NCI-H460 (cell line): ENCODE measurements at regions not wholly inside any gene's neighbourhood (a gene's known extent, or its start where the extent isn't known, plus 50 kb on each side); places are given as distances from the start of the nearest gene placed in this dataset.
"Not testable (repeated sequence)": the region's sequence is repeated elsewhere in the genome, so short reads cannot be mapped to it uniquely, and the experiment has no call there.

Experiments used
- DNase-seq: peaks from one replicate; pipeline ENCODE4 v3.0.0-alpha.2; 2016; ENCODE audit warnings: low read depth; ENCODE audit errors: extremely low read depth

DNA sequence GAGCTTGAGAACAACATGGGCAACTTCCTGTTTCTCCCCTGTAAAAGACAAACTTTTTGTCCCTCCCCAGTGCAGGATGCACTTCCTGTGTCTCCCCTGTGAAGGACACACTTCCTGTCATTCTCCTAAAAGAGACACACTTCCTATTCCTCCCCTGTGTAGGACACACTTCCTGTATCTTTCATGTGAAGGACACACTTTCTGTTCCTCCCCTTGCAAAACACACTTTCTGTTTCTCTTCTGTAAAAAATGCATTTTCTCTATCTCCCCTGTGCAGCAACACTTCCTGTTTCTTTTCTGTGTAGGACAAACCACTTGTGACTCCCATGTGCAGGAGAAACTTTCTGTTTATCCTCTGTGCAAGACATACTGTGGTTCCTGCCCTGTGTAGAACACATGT lies 488.6 kb upstream of the USP9Y start:
- no peak for DNase-seq

DNA sequence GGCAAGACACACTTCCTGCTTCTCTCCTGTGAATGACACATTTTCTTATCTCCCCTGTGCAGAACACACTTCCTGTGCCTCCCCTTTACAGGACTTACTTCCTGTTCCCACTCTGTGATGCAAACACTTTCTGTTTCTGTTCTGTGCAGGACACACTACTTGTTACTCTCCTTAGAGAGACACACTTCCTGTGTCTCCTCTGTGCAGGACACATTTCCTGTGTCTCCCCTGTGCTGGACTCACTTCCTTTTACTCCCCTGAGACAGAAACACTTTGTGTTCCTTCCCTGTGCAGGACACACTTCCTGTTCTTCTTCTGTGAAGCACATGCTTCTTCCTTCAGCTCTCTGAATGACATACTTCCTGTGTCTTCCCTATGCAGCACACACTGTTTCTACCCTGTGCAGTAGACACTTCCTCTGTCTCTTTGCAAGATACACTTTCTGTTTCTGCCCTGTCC lies 485.4 kb upstream of the USP9Y start:
- no peak for DNase-seq

DNA sequence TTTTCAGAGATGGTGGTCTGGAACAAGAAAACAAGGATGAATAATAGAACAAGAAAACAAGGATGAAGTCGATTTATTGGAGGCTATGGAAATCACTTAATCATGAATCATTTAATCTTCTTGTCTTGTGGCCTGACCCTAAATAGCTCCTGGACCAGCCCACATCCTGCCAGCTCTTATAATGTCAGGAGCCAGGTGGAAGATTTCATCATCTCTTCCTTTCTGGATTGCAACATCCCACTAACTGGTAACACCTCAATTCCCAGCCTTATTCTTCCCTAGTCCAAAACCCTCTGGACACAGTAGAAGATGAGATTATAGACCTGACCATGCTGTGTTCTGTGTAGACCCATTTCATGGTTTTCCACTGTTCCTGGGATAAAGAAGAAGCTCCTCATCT lies 470.1 kb upstream of the USP9Y start:
- no peak for DNase-seq

DNA sequence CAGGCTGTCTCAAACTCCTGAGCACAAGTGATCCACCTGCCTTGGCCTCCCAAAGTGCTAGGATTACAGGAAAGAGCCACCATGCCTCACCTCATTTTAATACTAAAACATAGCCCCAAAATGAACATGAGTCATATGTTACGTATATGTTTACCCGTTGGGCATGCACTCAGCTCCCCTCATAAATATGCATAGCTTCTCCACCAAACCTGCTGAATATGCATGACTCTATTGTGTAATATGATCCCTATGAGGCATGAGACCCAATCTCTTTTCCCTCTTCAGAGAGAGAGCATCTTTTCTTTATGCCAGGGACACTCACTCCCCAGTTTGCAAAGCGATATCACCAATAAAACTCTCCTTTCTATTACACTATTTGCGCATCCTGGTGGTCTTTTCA lies 464.6 kb upstream of the USP9Y start:
- DNase-seq = no peak

DNA sequence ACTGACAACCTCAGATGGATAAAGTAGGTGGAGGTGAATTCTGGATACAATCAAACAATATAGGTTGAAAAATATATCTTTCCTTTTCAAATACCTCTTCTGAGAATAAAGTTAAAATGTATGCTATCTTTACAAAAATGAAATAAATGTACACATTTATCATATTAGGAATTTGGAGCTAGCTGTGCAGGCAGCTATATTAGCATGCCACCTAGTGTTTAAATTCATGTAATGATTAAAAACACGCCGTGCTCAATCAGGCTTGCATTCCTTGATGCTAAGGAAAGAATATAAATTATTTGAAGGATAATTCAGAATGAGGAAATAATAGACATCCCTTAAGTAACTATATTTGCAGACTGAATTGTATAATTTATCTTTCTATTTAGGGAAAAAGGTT lies 460.7 kb upstream of the USP9Y start:
- not testable (repeated sequence) for DNase-seq

DNA sequence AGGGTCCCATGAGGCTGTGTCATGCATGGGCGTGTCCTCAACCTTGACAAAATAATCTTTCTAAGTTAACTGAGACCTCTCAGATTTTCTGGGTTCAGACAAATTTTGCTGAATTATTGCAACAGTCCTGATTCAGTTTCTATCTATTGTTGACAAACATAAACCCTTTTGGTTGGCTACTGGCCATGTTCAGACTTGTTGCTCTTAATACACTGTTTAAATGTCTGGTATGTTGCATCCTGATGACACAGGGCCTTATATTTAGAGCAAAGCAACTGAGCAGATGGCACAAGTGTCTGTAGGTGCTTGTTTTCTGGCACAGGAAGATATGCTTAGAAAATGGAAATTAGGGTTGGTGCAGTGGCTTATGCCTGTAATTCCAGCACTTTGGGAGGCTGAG lies 456.9 kb upstream of the USP9Y start:
- no peak for DNase-seq

DNA sequence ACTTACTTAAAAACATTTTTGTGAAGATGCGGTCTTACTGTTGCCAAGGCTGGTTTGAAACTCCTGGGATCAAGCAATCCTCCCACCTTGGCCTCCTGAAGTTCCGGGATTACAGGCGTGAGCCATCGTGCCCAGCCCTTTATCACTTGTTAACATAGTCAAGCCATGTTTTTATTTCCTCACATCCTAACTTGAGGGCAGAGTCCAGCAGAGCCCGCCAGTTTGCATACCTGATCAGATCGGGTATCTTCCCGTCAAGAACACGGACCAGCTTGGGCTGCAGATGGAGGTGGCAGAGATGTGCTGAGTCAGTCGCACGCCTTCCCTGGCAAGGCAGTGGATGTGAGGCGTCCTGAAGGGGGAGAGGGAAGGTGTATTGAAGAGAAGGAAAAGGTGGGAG lies 447.3 kb upstream of the USP9Y start:
- no peak for DNase-seq

DNA sequence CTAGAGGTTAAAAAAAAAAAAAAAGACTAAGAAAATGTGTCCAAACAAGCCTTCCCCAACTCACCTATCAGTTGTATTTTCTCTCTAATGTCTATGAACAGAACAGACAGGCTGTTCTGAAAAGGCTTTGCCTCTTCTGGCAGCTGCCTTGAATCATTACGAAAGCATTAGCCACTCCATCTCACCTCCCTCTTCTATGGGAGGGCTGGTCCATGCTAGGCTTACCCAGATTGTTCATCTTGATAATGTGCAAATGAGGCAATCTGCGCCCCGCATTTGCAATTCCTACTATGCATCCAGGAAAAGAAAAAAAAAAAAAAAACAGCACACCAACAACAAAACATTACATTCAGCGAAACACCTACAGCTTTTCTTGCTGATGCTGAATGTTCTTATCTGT lies 429.9 kb upstream of the USP9Y start:
- no peak for DNase-seq

DNA sequence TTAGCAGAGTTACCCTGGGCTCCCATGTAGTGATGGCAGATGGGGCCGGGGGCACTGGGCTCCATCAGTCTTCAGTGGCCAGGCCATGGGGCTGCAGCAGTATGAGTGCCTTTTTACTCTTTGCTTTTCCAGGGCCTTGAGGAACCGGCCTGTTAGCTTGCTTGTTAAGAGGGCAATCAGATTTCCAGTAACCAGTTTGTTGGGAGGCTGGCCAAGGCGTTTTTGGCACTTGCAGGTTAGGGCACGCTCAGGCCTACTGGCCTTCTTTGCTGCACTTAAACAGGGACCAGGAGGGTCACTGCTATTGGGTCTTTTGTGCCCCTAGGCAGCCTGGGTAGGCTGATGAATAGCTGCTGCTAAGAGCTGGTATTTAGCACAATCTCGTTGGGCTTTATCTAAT lies 415.4 kb upstream of the USP9Y start:
- DNase-seq = no peak

DNA sequence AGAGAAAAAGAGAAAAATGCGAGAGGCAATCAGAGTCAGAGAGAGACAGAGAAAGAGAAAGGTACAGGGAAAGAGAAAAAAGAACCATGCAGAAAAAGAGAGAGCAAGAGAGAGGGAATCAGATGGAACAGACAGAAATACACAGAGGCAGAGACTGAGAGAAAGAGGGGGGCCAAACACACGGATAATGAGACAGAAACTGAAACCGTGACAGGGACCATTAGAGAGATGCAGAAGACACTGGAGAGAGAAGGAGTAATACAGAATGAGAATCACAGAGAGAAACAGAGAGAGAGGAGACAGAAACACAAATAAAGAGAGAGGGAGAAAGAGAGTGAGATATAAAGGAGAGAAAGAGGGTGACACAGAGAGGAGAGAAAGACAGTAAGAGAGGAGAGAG lies 412.1 kb upstream of the USP9Y start:
- DNase-seq = no peak

DNA sequence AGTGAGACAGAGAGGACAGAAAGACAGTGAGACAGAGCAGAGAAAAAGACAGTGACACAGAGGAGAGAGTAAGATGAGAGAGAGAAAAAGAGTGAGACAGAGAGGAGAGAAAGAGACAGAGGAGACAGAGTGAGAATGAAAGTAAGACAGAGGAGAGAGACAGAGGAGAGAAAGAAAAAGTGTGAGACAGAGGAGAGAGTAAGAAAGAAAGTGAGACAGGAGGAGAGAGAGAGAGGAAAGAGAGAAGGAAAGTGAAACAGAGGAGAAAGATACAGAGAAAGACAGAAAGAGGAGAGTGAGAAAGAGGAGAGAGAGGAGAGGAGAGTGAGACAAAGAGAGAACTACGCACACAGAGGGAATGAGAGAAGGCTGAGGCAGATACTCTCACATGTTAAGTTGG lies 411.6 kb upstream of the USP9Y start:
- DNase-seq = no peak

DNA sequence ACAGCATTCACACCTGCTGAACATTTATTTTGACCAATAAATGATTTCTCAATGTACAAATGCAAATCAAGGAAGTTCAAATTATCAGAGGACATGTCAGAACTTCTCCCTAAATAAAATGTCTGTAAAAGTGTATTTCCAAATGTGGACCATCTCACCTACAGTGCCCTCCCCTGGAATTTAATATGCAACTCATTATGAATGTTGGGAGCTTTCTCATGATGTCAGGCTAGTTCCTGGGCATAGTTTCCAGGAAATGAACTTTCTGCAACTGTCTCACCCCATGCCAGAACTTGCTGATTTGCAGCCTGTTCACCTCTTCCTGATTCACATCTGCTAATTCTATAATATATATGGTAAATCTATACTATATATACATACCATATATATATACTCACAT lies 408.5 kb upstream of the USP9Y start:
- DNase-seq = no peak

DNA sequence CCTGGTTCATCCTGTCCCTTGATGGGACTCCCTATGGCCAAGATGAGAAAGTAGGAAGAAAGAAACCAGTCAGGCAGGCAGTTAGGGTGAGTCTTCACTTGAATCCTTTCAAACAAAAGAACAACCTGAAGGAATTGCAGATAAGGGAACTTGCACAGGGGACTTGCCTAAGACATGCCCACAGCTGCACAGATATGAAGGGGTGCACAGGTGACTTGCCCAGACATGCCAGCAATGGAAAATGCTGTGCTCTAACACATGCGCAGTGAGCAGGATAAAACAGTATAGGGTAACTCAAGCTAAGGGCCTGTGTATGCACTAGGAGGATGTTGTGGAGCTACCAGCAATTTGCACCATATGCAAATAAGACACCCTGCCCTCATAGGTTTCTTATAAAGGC lies 404.6 kb upstream of the USP9Y start:
- no peak for DNase-seq

DNA sequence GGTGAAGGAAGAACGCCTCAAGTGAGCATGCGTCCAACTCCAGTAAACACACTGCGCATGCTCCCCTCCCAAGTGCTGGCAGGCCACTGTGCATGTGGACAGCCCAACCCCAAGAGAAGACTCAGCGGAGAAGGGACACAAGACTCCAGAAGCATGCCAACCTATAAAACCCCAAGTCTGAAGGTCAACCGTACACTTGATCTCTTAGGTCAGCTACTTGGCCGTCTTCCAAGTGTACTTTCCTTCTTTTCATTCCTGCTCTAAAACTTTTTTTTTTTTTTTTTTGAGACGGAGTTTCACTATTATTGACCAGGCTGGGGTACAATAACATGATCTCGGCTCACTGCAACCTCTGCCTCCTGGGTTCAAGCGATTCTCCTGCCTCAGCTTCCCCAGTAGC lies 401.2 kb upstream of the USP9Y start:
- not testable (repeated sequence) for DNase-seq

DNA sequence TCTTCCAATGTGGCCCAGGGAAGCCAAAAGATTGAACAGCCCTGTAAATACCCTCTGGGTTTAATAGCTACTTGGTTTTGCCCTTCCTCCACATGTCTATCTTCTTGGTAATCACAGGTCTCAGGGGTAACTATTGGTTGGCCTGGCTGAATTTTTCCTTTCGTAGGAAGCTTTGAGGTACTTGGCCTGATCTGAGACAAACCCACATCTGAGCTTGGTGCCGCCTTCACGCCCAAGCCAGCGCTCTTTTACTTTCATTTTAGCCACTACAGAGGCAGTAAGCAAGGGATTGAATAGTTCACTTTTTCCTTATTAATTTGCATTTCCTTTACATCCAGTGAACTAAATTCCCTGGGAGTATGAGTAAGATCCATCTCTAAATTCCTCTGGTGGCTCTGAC lies 397.6 kb upstream of the USP9Y start:
- DNase-seq = no peak

DNA sequence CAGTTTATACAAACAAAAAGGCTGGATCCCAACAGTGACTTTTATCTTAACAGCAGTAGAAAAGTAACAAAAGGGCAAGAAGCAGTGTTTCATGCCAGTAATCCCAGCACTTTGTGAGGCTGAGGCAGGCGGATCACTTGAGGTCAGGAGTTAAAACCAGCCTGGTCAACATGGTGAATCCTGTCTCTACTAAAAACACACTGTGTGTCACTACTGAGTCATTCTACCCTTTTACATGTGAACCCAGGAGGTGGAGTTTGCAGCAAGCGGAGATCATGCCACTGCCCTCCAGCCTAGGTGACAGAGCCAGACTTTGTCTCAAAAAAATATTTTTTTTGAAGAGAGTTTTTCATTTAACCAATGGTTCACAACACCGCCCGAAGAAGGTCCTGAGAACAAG lies 395.6 kb upstream of the USP9Y start:
- no peak for DNase-seq

DNA sequence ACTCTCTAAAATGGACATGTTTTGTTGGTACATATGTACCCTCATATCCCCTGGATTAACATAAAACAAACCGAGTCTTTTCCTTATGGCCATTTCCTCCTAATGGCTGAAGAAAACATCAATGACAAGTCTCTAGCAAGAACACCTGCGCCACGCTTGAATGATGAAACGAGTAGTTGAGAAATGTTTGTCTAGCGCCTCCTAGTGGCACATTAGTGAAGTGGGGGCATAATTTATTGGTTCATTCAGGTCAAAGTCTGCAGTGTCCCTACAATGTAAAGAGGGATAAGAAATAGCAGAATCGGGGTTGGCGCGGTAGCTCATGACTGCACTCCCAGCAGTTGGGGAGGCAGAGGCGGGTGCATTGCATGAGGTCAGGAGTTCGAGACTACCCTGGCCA lies 391.8 kb upstream of the USP9Y start:
- peak; percentile 1 for DNase-seq

DNA sequence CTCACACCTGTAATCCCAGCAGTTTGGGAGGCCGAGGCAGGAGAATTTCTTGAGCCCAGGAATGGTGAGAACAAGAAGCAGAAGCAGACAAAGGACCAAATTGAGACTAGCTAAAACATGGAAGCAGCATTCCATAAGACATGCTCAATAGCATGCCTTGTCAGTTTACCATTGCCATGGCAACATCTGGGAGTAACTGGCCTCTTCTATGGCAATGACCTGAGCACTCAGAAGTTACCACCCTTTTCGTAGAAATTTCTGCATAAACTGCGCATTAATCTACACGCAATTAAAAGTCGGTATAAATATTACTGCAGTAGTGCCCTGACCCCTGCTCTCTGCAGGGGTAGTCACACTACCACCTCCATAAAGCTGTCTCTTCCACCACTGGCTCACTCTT lies 390.2 kb upstream of the USP9Y start:
- DNase-seq = no peak

DNA sequence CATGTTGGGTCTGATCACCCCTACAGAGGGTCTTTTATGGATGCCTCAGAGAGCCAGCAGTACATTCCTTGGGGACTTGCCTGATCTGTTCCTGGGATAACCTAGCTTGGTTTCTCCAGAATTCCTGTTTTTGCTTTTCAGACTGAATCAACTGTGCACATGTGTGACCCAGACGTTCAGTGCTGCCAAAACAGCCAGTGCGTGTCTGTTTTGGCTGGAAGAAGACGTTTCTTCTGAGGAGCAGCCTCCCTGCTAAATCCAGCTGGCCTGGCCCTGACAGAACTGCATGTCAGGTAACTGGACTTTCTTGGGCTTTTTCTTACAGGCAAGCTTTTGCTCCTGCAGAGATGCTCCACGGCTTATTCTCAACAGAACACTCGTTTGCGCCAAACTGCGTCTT lies 373.3 kb upstream of the USP9Y start:
- DNase-seq = no peak

DNA sequence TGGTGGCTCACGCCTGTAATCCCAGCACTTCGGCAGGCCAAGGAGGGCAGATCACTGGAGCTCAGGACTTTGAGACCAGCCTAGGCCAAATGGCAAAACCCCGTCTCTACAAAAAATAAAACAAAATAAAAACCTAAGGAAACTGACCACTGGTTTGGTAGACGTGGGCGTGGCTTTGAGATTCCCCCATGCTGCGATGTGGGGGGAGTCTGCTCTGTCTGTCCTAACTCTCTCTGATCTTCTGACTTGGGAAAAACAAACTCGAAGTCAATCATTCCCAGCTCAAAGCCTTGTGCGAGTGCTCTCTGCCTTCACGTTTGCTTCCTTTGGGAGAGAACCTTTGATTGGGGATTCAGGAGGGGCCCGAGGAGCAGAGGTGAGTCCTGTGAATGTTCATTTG lies 369.1 kb upstream of the USP9Y start:
- DNase-seq = not testable (repeated sequence)

DNA sequence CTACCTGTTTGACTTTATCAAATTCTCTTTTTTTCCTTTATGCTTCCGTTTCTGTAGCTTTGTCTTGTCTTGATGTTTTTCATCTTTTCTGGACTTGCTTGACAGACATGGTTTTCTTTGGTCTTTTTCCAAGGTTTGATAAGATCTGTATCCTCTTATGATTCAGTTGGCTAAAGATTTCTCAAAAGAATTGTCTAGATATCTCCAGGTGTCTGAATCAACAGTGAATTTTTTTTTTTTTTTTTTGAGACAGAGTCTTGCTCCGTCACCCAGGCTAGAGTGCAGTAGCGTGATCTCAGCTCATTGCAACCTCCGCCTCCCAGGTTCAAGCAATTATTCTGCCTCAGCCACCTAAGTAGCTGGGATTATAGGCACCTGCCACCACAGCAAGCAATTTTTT lies 357.8 kb upstream of the USP9Y start:
- no peak for DNase-seq

DNA sequence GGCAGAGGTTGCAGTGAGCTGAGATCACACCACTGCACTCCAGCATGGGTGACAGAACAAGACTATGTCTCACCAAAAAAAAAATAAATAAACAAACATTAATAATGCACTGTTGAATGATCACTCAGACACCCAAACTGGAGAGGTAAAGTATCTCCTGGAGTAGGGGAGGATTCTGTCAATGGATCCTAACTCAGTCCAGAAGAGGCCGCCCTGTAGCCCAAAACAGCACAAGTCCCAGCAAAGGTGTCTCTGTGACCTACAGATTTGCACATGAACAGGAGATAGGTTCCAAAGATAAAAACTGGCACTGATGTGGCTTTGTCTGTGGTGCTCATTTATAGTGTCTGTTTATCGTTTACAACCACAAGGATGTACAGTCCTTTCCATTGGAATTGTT lies 352.9 kb upstream of the USP9Y start:
- DNase-seq = no peak

DNA sequence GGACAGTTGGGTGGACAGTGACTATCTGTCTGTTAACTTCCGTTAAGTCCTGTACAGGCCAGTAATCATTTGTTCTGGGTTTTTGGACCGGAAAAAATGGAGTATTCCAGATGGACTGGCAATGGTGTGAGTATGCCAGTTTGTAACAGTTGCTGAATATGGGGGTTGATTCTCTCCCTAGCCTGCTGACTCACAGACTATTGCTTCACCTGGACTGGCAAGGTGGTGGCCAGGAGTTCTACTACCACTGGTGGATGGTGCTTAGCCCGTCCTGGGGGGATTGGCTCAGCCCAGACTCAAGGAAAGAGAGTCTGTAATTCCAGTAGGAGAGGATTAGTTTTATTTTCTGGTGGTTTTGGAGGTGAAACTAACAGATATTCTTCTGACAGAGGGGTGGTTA lies 343.8 kb upstream of the USP9Y start:
- no peak for DNase-seq

DNA sequence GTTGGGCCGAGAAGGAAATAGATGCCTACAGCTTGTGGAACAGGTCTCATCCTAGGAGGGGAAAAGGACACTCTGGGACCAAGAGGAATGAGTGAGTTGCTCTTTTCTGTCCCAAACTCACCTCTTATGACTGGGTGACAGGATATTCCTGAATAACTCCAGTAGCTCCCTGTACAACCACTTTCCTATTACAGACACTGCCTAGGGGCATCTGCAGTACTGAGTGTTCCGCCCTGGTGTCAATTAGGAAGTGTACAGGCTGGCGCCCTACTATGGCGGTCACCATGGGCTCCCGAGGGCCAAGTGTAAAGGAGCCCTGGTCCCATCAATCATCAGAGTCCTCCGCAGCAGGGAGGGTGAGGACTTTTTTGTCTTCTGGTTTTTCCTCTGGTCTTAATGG lies 343.4 kb upstream of the USP9Y start:
- DNase-seq = no peak
